HepG2 (cell line): ENCODE measurements at regions not wholly inside any gene's neighbourhood (a gene's known extent, or its start where the extent isn't known, plus 50 kb on each side); places are given as distances from the start of the nearest gene placed in this dataset.

ENCODE experiments used
- ATAC-seq: fragments of 200-7000 bp; cut with Tn5 transposase; 3 replicates; pipeline ENCODE4 v1.9.1; 2020; ENCODE audit warnings: mild to moderate bottlenecking, moderate library complexity
- BruUV-seq: library from RNA; stranded (reverse); fragments of 400-500 nt; replicated peaks from 2 replicates; lab custom pipeline; 2021; lab: Mats Ljungman, UMichigan
- CTCF ChIA-PET: fragments of 300-600 bp; formaldehyde crosslinking; extraction: SDS; loops from one replicate; lab custom pipeline; 2021; ENCODE audit warnings: low total read pairs, inconsistent platforms, low intra/inter-chr PET ratio; lab: Yijun Ruan, JAX
- POLR2A ChIA-PET: fragments of 350-600 bp; sonication (Branson Sonifier 250); formaldehyde crosslinking; loops from one replicate; lab custom pipeline; 2020; ENCODE audit warnings: antibody characterized with exemption, inconsistent platforms; lab: Yijun Ruan, JAX
- DNase-seq: peaks from one replicate; pipeline ENCODE4 v3.0.0-alpha.2; 2015; ENCODE audit warnings: low spot score
- FAIRE-seq: peaks from 3 replicates; lab custom pipeline; 2011; peaks lifted over from hg19 to GRCh38; lab: Jason Lieb, UNC
- H2AFZ ChIP-seq: one replicate; pipeline ENCODE4 v1.6.1; 2011; ENCODE audit warnings: low read length, inconsistent platforms
- H3K27ac ChIP-seq: fragments of 300-600 bp; 3 replicates; pipeline ENCODE4 v1.8.0; 2011; ENCODE audit warnings: mixed run types, mild to moderate bottlenecking, mixed read lengths, low read length, inconsistent platforms; ENCODE audit not compliant: insufficient read depth; ENCODE audit errors: extremely low read length
- H3K27me3 ChIP-seq, 2 experiments: fragments of 200-600 bp in 1 of 2; 2 replicates in 1 of 2; 3 replicates in 1 of 2; pipeline versions ENCODE4 v1.6.0 to v1.8.0; 2011; ENCODE audit warnings: low read length in 2 of 2, mild to moderate bottlenecking in 2 of 2, moderate library complexity in 2 of 2, inconsistent platforms in 1 of 2; ENCODE audit not compliant: insufficient read depth in 2 of 2, control insufficient read depth in 1 of 2
- H3K36me3 ChIP-seq, 2 experiments: fragments of 200-600 bp in 1 of 2; replicated peaks in 1 of 2; 2 replicates in 1 of 2; 3 replicates in 1 of 2; pipeline versions ENCODE4 v1.5.1 to v1.8.0; 2011; ENCODE audit warnings: low read length in 2 of 2, inconsistent platforms in 1 of 2; ENCODE audit not compliant: insufficient read depth in 2 of 2, control insufficient read depth in 1 of 2
- H3K4me1 ChIP-seq: 2 replicates; pipeline ENCODE4 v1.5.1; 2012; ENCODE audit warnings: low read length, inconsistent platforms; ENCODE audit not compliant: insufficient read depth
- H3K4me2 ChIP-seq: 2 replicates; pipeline ENCODE4 v1.6.0; 2011; ENCODE audit warnings: low read depth, low read length, inconsistent platforms
- H3K4me3 ChIP-seq, 3 experiments: fragments of 200-600 bp in 1 of 3; sonication (generic), shearing (Covaris generic) in 1 of 3; replicated peaks in 1 of 3; 2 replicates each; pipeline ENCODE4 v1.5.1; 2011 to 2016; ENCODE audit warnings: low read length in 3 of 3, inconsistent platforms in 2 of 3, low read depth in 2 of 3, mild to moderate bottlenecking in 2 of 3, control low read depth in 1 of 3, mixed read lengths in 1 of 3; ENCODE audit not compliant: insufficient read depth in 1 of 3
- H3K79me2 ChIP-seq: one replicate; pipeline ENCODE4 v1.6.1; 2011; ENCODE audit warnings: low read length, inconsistent platforms; ENCODE audit not compliant: insufficient read depth
- H3K9ac ChIP-seq: 2 replicates; pipeline ENCODE4 v1.6.0; 2011; ENCODE audit warnings: mild to moderate bottlenecking, low read depth, low read length, inconsistent platforms; ENCODE audit not compliant: insufficient read depth
- H3K9me3 ChIP-seq: 2 replicates; pipeline ENCODE4 v1.5.1; 2012; ENCODE audit warnings: mild to moderate bottlenecking, low read length
- H4K20me1 ChIP-seq: 2 replicates; pipeline ENCODE4 v1.6.0; 2011; ENCODE audit warnings: inconsistent platforms, mild to moderate bottlenecking, low read length, moderate library complexity; ENCODE audit not compliant: insufficient read depth
- ARHGAP35 ChIP-seq: sonication (generic); formaldehyde crosslinking; IDR thresholded peaks from 2 replicates; pipeline ENCODE4 v1.9.0; 2022; ENCODE audit warnings: mild to moderate bottlenecking, inconsistent platforms, moderate library complexity, missing genetic modification reagents, borderline replicate concordance
- CBX1 ChIP-seq: IDR thresholded peaks from one replicate; pipeline ENCODE4 v1.6.1; 2016; ENCODE audit warnings: antibody characterized with exemption, low read depth
- CCAR2 ChIP-seq: fragments of 200-400 bp; formaldehyde crosslinking; optimal IDR thresholded peaks from 2 replicates; pipeline ENCODE3; 2018; ENCODE audit warnings: low read depth, mild to moderate bottlenecking, low read length, moderate library complexity
- GTF3A ChIP-seq: sonication (generic); formaldehyde crosslinking; conservative IDR thresholded peaks from 2 replicates; pipeline ENCODE4 v1.4.0; 2020; ENCODE audit warnings: mild to moderate bottlenecking, missing genetic modification reagents
- HNRNPLL ChIP-seq: fragments of 200-400 bp; formaldehyde crosslinking; IDR thresholded peaks from 2 replicates; pipeline ENCODE4 v1.6.1; 2017; ENCODE audit warnings: mild to moderate bottlenecking, low read depth, low read length; ENCODE audit not compliant: poor library complexity, severe bottlenecking
- NR1H2 ChIP-seq: sonication (generic); formaldehyde crosslinking; IDR thresholded peaks from 2 replicates; pipeline ENCODE4 v1.8.1; 2022; ENCODE audit warnings: low read depth, missing genetic modification reagents, borderline replicate concordance
- SAFB2 ChIP-seq: sonication (generic); formaldehyde crosslinking; IDR thresholded peaks from 2 replicates; pipeline ENCODE4 v1.5.1; 2020; ENCODE audit warnings: missing genetic modification reagents, low read depth, mild to moderate bottlenecking, borderline replicate concordance
- TCF12 ChIP-seq, 2 experiments: fragments of 450-650 bp in 1 of 2; sonication (generic) in 1 of 2; formaldehyde crosslinking in 1 of 2; IDR thresholded peaks; 2 replicates each; pipeline versions ENCODE4 v1.6.1 to v1.8.0; 2017 to 2022; ENCODE audit warnings: antibody characterized with exemption in 1 of 2, mild to moderate bottlenecking in 1 of 2, missing genetic modification reagents in 1 of 2, moderate library complexity in 1 of 2
- ZNF20 ChIP-seq: sonication (generic); formaldehyde crosslinking; IDR thresholded peaks from 2 replicates; pipeline ENCODE4 v1.4.0; 2020; ENCODE audit warnings: mild to moderate bottlenecking, moderate library complexity, missing genetic modification reagents
- ZNF30 ChIP-seq: sonication (generic); formaldehyde crosslinking; IDR thresholded peaks from 2 replicates; pipeline ENCODE4 v1.5.0; 2020; ENCODE audit warnings: mild to moderate bottlenecking, missing genetic modification reagents
- ZNF317 ChIP-seq: sonication (generic); formaldehyde crosslinking; IDR thresholded peaks from 2 replicates; pipeline ENCODE4 v1.5.0; 2020; ENCODE audit warnings: mild to moderate bottlenecking, missing genetic modification reagents
- ZSCAN30 ChIP-seq: sonication (generic); formaldehyde crosslinking; IDR thresholded peaks from 2 replicates; pipeline ENCODE4 v1.5.0; 2020; ENCODE audit warnings: mild to moderate bottlenecking, missing genetic modification reagents
- WGBS: methylation state at CpG from one replicate; pipeline ENCODE4 v1.1.6; 2017; ENCODE audit warnings: low lambda C conversion rate; 5-methylcytosine and 5-hydroxymethylcytosine counted together
- in situ Hi-C: cut with HindIII; loops from 2 replicates; pipeline ENCODE4 v1.10.0; 2017; ENCODE audit warnings: low pct_unique_long_range_greater_than_20kb; ENCODE audit not compliant: extremely low pct_ligation_motif_present
- intact Hi-C: fragments of 100-400 bp; cut with micrococcal nuclease; formaldehyde crosslinking; loops from one replicate; pipeline ENCODE4 v1.10.0; 2022; ENCODE audit not compliant: unreplicated experiment
- TF ChIP-seq, protein P1 (sequence below): sonication (generic); formaldehyde crosslinking; conservative IDR thresholded peaks from 2 replicates; pipeline ENCODE4 v1.4.0; 2020; ENCODE audit warnings: missing genetic modification reagents
- TF ChIP-seq, protein P2 (sequence below): sonication (generic); formaldehyde crosslinking; IDR thresholded peaks from 2 replicates; pipeline ENCODE4 v1.5.0; 2020; ENCODE audit warnings: mild to moderate bottlenecking, missing genetic modification reagents
- TF ChIP-seq, protein P3 (sequence below): sonication (generic); formaldehyde crosslinking; IDR thresholded peaks from 2 replicates; pipeline ENCODE4 v1.5.1; 2020; ENCODE audit warnings: mild to moderate bottlenecking, missing genetic modification reagents, borderline replicate concordance

DNA sequence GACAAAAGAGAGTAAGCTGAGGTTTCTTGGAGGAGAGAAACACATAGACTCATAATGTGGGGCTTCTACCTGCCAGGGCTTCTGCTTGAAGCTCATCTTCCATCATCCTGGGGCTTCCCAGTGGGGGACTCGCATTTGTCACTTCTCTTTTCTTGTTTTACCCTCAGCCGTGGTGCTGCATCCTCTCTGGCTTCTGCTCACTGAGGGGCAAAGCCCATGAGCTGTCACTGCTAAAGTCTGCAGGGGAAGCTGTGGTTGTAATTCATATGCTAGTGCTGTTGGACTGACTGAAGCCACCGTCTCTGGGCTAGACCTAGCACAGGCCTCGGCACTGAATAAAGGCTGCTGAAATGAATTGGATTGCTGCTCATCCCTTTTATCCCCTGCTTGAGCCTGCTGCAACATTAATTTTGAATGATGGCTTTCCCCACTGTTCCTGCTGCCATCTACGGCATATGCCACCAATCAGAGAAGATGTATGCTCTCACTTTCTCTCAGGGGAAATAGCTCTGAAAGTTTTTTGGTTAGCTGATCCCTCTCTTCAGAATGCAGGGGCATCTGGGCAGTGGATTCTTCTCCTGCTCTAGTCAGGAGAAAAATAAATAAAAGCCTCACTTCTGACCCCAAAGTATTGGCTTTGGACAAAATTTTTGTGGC, 568.4 kb upstream of the MAP3K7 start:
- H3K27me3 ChIP-seq = no peaks in the 10 kb centered on the region
- no peaks in the 10 kb centered on the region for H3K4me1 ChIP-seq
- 2% methylated on average over 3 of the region's 5 CpGs for WGBS
- no TSS peak for BruUV-seq
- DNase-seq = no peak
- no peak overlapping the region for H2AFZ ChIP-seq
- H3K27ac ChIP-seq = no peak overlapping the region
- no peaks in the 10 kb centered on the region for H3K9me3 ChIP-seq
- no peak for ATAC-seq
- no peak overlapping the region for H3K9ac ChIP-seq
- no peak overlapping the region for H3K4me2 ChIP-seq
- intact Hi-C loops = no loop called here
- in situ Hi-C loops = no loop called here
- TF ChIP-seq ZNF20 (CRISPR knock-in tag) = no peak
- TF ChIP-seq, protein P1, sequence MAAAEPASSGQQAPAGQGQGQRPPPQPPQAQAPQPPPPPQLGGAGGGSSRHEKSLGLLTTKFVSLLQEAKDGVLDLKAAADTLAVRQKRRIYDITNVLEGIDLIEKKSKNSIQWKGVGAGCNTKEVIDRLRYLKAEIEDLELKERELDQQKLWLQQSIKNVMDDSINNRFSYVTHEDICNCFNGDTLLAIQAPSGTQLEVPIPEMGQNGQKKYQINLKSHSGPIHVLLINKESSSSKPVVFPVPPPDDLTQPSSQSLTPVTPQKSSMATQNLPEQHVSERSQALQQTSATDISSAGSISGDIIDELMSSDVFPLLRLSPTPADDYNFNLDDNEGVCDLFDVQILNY (CRISPR knock-in tag) = no peak
- TF ChIP-seq, protein P2, sequence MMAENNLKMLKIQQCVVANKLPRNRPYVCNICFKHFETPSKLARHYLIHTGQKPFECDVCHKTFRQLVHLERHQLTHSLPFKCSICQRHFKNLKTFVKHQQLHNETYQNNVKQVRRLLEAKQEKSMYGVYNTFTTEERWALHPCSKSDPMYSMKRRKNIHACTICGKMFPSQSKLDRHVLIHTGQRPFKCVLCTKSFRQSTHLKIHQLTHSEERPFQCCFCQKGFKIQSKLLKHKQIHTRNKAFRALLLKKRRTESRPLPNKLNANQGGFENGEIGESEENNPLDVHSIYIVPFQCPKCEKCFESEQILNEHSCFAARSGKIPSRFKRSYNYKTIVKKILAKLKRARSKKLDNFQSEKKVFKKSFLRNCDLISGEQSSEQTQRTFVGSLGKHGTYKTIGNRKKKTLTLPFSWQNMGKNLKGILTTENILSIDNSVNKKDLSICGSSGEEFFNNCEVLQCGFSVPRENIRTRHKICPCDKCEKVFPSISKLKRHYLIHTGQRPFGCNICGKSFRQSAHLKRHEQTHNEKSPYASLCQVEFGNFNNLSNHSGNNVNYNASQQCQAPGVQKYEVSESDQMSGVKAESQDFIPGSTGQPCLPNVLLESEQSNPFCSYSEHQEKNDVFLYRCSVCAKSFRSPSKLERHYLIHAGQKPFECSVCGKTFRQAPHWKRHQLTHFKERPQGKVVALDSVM = no peak
- TF ChIP-seq, protein P3, sequence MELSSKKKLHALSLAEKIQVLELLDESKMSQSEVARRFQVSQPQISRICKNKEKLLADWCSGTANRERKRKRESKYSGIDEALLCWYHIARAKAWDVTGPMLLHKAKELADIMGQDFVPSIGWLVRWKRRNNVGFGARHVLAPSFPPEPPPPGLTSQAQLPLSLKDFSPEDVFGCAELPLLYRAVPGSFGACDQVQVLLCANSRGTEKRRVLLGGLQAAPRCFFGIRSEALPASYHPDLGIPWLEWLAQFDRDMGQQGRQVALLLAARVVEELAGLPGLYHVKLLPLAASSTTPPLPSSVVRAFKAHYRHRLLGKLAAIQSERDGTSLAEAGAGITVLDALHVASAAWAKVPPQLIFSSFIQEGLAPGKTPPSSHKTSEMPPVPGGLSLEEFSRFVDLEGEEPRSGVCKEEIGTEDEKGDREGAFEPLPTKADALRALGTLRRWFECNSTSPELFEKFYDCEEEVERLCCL (CRISPR knock-in tag) = no peak
- TF ChIP-seq ZNF317 (CRISPR knock-in tag) = no peak
- TF ChIP-seq NR1H2 (CRISPR knock-in tag) = no peak
- no peak for TF ChIP-seq HNRNPLL
- no peak for TF ChIP-seq ZNF30 (CRISPR knock-in tag)
- TF ChIP-seq CBX1 = no peak
- no peak for TF ChIP-seq ARHGAP35
- TF ChIP-seq CCAR2 = no peak
- no peak for TF ChIP-seq SAFB2
- no peak for TF ChIP-seq GTF3A (CRISPR knock-in tag)
- no peak for TF ChIP-seq ZSCAN30 (CRISPR knock-in tag)
- no peak for TF ChIP-seq TCF12 (IDR thresholded peaks at IDR 0.05)
- no peak for TF ChIP-seq TCF12 (CRISPR knock-in tag; IDR thresholded peaks at IDR 0.05)
- no peak overlapping the region for H3K4me3 ChIP-seq
- no peaks in the 10 kb centered on the region for H3K36me3 ChIP-seq
- no peaks in the 10 kb centered on the region for H3K79me2 ChIP-seq
- FAIRE-seq = no peak
- POLR2A ChIA-PET = no interaction called here
- CTCF ChIA-PET = no interaction called here
- no peaks in the 10 kb centered on the region for H4K20me1 ChIP-seq
